GM19395 (cell line): ENCODE measurements at regions not wholly inside any gene's neighbourhood (a gene's known extent, or its start where the extent isn't known, plus 50 kb on each side); places are given as distances from the start of the nearest gene placed in this dataset.
A peak's percentile ranks its signal among the peaks of the same experiment; 100 is the strongest.

ENCODE experiments used
- ATAC-seq: cut with Tn5 transposase; IDR thresholded peaks from one replicate; pipeline ENCODE4 v1.9.1; 2021; ENCODE audit warnings: mild to moderate bottlenecking, moderate library complexity; ENCODE audit not compliant: unreplicated experiment

DNA sequence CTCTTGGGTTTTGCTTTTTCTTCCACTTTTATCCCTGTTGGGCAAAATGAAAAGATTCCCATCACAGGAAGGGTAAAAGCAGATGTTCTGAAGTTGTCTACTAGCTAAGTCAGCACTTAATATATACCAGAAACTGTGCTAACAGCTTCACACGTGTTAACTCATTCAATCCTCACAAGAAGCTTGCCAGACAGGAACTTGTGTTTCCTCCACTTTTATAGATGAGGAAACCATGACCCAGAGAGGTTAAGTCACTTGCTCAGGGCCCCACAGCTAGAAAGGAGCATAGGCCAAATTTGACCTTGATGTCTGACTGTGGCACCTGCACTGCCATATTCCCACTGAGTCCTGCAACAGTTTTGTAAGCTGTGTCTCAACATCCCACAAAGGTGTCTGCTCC lies 76.8 kb upstream of the EPC2 start:
- ATAC-seq: no peak

DNA sequence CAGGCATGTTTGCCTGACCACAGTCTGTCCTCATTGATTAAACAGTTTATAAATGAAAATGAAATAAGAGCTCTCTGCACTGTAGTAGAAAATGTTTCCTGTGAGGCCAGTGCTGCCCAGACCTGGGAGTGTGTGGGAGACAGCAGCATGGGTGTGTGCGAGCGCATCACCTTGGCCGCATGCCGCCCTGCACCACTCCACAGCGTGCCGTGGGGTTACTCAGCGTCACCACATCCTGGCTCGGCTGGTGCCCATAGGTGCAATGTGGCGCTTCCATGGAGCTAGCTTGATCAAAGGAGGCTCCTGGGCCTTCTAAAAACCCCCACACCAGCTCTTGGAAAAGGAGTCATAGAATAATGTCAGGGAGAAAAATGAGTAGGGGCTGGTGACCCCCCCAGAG lies 76.0 kb upstream of the EPC2 start:
- no peak for ATAC-seq

DNA sequence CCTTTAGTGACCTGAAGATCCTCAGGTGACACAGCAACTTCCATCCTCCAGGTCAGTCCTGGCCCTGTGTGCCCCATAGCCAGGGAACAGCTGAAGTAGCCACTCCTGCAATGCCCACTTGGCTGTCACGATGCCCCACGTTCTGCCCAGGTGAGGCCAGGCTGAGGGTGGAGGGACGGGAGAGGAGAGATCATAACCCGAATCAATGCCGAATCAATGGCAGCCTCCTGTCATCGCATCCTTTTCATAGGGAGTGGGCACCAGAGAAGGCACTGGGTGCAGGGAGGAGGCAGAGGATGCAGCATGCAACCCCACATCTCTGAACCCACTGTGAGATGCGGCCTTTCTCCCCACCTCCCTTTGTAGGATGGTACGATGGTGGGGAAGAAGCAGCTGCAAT lies 75.3 kb upstream of the EPC2 start:
- no peak for ATAC-seq

DNA sequence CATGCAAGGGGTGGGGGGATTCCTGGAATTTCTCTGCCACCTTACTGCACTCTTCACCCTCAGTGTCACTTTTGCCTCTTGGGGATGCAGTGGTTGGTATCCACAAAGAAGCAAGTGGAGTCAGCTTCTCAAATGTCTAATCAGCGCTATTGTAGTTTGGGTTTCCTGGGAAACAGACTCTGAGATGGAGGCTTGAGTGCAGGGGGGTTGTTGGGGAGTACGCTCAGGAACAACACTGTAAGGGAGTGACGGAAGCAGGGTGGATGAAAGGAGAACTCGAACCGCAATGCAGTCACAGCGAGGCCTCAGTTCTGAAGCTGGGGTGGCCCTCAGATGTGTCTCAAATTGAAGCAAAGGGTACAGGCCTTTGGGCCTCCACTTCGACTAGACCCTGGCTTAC lies 73.6 kb upstream of the EPC2 start:
- ATAC-seq: no peak

DNA sequence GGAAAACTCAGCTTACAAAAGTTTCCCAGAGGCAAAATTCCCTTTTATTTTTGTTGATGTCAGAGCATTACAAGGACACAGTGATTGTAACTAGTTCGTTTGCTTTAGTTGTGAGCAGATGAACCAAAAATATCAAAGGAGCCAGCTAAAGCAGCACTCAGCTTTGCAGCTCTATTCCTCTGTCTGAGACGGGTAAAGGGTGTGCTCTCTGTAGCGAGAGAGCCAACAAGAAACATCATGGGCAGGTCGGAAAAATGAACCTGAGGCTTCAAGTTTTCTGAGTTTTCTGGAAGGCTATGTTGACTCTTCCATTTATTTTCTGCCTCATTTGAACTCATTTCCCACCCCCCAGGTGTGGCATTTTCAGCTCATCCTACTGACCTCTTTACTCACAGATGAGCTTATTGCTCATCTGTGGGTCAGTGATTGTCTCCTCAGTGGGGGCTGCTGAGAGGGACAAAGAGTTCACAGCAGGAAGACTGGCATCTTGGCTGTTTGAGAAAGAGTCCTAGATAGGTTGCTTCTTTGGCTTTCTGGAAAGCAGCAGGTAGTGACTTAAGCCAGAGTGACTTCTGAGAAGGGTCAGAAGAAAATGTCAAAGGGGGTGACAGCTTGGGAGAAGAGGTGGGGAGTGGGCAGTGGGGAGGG lies 66.6 kb upstream of the EPC2 start:
- ATAC-seq: peak; percentile 18

DNA sequence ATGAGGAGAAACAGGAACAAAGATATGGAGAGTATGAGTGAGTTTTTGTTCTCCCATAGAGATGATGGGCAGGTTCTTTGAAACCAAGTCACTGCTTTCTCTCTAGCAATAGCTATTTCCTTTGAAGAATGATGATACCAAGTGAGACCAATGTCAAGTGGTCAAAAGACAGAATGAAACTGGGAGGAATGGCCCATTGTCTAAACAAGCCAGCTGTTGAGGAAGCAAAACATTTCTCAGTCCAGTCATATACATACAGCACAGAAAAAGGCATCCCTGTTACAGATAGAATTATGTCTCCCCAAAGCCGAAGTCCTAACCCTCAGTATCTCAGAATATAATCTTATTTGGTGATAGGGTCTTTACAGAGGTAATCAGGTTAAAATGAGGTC lies 66.1 kb upstream of the EPC2 start:
- peak; percentile 91 for ATAC-seq

DNA sequence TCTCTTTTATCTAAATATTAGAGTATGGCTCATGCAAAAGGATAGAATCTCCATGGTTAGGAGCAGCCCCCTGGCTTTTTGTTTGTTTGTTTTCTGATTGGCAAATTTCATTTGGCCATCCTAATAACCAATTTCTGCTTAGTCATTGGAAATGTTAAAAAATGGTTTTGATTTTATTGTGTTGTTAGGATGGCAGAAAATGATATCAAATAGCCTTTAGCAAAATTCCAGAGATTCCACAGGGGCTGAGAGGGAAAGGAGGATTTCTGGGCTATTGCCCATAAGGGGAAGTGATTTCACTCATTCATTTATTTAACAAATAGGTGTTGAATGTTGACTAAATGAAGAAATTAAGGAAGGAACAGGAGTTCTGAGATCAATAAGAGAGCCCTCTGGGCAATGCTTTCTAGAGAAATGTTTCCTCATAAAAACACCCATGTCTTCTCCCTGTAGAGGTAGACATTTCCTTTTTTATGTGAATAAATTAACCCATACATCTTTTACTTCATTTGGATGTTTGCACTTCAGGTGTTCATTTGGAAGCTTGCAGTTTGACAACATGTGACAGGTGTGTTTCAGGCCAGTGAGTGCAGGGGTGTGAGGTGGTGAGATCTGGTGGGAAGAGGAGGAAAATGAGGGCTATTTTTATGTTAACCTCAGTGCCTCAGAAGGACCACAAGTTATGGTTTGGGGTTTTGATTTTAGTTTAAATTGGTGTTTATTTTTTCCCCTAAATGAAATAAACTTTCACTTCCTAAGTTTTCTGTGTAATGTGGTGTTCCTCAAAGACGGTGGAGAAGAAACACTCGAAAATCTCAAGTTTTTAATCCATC lies 61.7 kb upstream of the EPC2 start:
- no peak for ATAC-seq

DNA sequence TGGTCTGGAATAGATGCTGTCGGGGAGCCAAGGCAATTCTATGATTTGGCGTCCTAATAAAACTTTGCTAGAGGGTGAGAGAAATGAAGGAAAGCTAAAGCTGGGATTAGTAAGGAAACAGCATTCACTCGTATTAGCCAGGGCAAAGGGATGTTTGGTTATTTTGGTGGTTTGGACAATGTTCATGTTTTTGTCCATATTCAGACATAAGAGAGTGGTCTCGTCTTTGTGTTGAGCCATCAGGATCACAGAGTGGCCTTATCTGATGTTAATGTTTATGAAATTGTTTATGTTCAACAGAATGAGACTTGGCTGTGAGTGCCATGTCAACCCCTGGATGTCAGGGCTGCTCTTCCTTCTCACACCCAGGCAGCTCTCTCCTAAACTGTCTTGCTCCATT lies 58.9 kb upstream of the EPC2 start:
- ATAC-seq: no peak

DNA sequence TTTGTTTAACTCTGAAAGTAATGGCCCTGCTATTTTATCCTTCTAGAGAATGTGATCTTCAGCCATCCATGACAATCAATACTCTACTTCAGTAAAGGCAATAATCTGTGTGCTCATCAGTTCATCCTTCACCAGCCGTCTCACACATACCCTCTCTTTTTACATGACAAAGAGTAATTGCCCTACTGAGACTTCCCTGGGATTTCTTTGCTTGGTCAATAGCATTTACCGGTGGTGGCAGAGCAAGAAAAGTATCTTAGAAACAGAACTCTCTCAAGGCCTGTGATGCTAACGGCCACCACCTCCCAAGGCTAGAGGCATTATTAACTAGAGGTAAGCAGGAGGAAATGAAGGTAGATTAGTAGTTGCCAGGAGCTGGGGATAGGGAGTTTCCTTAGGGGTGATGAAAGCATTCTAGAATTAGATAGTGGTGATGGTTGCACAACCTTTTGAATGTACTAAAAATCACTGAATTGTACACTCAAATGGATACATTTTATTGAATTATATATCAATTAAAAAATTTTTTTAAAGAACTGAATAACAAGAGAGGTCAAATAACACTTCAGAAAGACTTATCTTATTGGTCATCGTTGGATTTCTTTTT lies 57.9 kb upstream of the EPC2 start:
- no peak for ATAC-seq

DNA sequence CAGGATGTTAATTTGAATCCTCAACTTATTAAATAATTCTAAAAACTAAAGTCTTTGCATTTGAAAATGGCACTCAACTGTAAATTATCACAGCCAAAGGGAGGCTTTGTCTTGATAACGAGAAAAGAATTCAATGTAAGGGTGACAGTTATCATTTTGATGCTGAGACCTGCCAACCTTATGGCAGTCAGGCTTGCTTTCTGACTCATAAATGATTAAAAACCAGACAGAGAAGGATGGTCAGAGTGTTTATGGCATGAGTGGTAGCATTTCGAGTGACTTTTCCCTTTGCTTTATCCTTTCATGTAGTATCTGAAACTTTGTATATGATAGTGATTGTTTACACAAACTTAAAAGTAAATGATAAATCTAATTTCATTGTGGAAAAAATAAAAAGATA lies 53.9 kb upstream of the EPC2 start:
- no peak for ATAC-seq

DNA sequence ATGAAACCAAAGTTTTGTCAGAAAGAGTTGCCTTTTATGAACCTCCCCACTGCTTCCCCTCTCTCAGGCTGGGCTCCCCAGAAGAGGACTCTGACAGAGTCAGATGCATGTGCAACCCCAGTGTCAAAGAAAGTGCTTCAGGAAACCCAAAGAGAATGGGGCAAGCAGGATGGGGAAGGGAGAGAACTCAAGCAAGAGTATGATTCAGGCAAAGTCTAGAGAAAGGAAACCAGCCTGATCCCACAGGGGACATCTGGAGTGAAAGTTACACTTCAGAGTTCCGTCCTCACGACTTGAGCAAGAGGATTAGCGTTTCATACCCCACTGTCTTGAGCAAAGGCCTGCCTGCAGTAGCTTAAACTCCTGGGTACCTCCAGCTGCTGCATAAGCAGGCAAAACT lies 51.8 kb upstream of the EPC2 start:
- ATAC-seq: no peak

DNA sequence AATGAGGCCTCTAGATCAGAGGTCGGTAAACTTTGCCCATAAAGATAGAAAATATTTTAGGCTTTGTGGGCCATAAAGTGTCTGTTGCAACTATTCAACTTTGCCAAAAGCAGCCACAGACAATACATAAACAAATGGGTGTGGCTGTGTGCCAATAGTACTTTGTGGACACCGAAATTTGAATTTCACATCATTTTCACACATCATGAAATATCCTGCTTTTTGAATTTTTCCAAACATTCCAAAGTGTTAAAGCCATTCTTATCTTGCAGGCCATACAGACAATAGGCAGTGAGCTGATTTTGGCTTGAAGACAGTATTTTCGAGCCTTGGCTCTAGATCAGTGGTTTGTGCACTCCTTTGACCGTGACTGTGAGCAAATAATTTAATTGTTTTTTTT lies 51.1 kb upstream of the EPC2 start:
- ATAC-seq: no peak

DNA sequence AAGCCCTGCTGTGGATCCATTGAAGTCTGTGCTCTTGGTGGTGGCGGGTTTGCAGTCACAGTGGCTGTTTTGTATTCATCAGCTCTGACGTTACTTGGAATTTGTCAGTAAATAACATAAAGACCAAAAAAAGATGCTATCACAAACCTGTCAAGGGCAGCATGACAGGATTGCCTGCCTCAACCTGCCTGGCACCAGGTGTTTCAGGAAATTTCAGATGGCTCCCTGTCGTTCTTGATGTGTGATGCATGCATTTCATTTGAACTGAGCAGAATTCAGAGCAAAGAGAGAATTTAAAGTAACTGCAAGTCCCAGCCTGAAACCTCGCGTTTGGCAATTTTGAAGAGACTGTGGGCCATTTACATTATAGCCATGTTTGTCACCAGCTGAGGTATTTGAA lies 50.3 kb upstream of the EPC2 start:
- ATAC-seq: no peak
